Neural cell (in vitro differentiated cells): ENCODE measurements at regions not wholly inside any gene's neighbourhood (a gene's known extent, or its start where the extent isn't known, plus 50 kb on each side); places are given as distances from the start of the nearest gene placed in this dataset.

Experiments used
- CTCF ChIP-seq: fragments of 450-650 bp; IDR thresholded peaks from 2 replicates; pipeline ENCODE4 v1.5.1; 2014; ENCODE audit warnings: antibody characterized with exemption, mild to moderate bottlenecking, moderate library complexity; ENCODE audit not compliant: poor library complexity, severe bottlenecking
- EP300 ChIP-seq: fragments of 450-650 bp; conservative IDR thresholded peaks from 2 replicates; pipeline ENCODE4 v1.6.1; 2014; ENCODE audit warnings: antibody characterized with exemption, mild to moderate bottlenecking, moderate library complexity; ENCODE audit not compliant: poor library complexity, severe bottlenecking
- EZH2 ChIP-seq: fragments of 200-600, 300-800 bp; shearing (Covaris generic), sonication (generic); IDR thresholded peaks from 2 replicates; pipeline ENCODE4 v1.6.1; 2014; ENCODE audit warnings: antibody characterized with exemption, low read length, borderline replicate concordance, mild to moderate bottlenecking; ENCODE audit not compliant: insufficient read depth, poor library complexity, severe bottlenecking
- MXI1 ChIP-seq: fragments of 450-650 bp; conservative IDR thresholded peaks from 2 replicates; pipeline ENCODE4 v1.6.1; 2014; ENCODE audit warnings: antibody characterized with exemption, mild to moderate bottlenecking; ENCODE audit not compliant: poor library complexity, severe bottlenecking
- POLR2AphosphoS5 ChIP-seq: IDR thresholded peaks from 2 replicates; pipeline ENCODE4 v1.6.1; 2012
- RAD21 ChIP-seq: fragments of 450-650 bp; conservative IDR thresholded peaks from 2 replicates; pipeline ENCODE4 v1.6.1; 2014; ENCODE audit warnings: antibody characterized with exemption, mild to moderate bottlenecking, moderate library complexity

- TF ChIP-seq CTCF, result no peak
- TF ChIP-seq RAD21, result no peak
- no peak for TF ChIP-seq POLR2AphosphoS5
- TF ChIP-seq EP300, result no peak
- no peak for TF ChIP-seq EZH2
- no peak for TF ChIP-seq MXI1
These were observed 50.1 kb upstream of the TMEM17 start for GRCh38 chr2:62556086-62556485.
